ENCODE measurements at regions not wholly inside any gene's neighbourhood (a gene's known extent, or its start where the extent isn't known, plus 50 kb on each side); places are given as distances from the start of the nearest gene placed in this dataset.

- Histone ChIP-seq H3K4me3 (ENCODE audit: low read depth in 1 of 3, low read length in 3 of 3) (no peak overlapping the region), H3K4me1 (ENCODE audit: control insufficient read depth in 3 of 3, insufficient read depth in 2 of 3, low read depth in 1 of 3, low read length in 2 of 3) (no peaks in the 10 kb centered on the region), H3K9me3 (ENCODE audit: control insufficient read depth in 2 of 2, insufficient read depth in 1 of 2, low read depth in 1 of 2, low read length in 1 of 2) (peaks cover 0 to 13% of the 10 kb centered on the region in 2 donors), H3K36me3 (ENCODE audit: control insufficient read depth in 3 of 3, insufficient read depth in 2 of 3, low read depth in 1 of 3, low read length in 3 of 3) (no peaks in the 10 kb centered on the region), H3K27ac (ENCODE audit: low read depth in 1 of 3, low read length in 2 of 3) (no peak overlapping the region), H3K27me3 (ENCODE audit: control insufficient read depth in 3 of 3, insufficient read depth in 3 of 3, low read length in 3 of 3) (no peaks in the 10 kb centered on the region)
- 81 to 96% (median 94%) methylated on average over 3 of the region's 3 CpGs for WGBS, 3 donors
- DNase-seq: no peak
- no peak for FAIRE-seq
Observed at GRCh38 chr17:70984873-70985272, 815.5 kb downstream of the KCNJ2 start.

DNA sequence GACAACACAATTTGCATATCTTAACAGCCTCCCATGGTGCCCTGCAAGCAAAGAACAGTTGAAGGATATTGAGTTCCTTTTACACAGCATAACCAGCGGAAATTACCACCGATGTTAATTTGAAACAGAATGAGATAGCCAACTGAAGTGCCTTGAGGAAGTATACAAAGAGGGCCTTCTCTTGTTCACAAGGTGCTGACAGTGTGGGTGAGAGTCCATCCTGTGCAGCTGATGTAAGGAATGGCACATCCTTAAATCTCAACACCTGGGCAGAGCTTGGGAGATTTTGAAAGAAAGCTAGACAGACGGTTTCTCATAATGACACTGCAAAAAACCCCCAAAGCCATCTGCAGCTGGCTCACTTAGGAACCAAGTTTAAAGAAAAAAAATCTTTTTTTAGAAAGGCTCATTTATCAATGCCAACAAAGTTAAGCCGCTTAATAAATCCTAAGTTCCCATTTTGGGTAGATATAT, 818.6 kb downstream of the KCNJ2 start:
- H3K4me3 ChIP-seq (ENCODE audit: low read depth in 1 of 3, low read length in 3 of 3): no peak overlapping the region
- peaks cover 0 to 13% of the 10 kb centered on the region in 2 donors for H3K9me3 ChIP-seq (ENCODE audit: control insufficient read depth in 2 of 2, insufficient read depth in 1 of 2, low read depth in 1 of 2, low read length in 1 of 2)
- FAIRE-seq (no peak), DNase-seq (no peak)
- H3K4me1 ChIP-seq (ENCODE audit: control insufficient read depth in 3 of 3, insufficient read depth in 2 of 3, low read depth in 1 of 3, low read length in 2 of 3): no peaks in the 10 kb centered on the region
- H3K27me3 ChIP-seq (ENCODE audit: control insufficient read depth in 3 of 3, insufficient read depth in 3 of 3, low read length in 3 of 3): no peaks in the 10 kb centered on the region
- 45 to 57% (median 47%) methylated on average over 4 of the region's 4 CpGs for WGBS, 3 donors
- H3K36me3 ChIP-seq (ENCODE audit: control insufficient read depth in 3 of 3, insufficient read depth in 2 of 3, low read depth in 1 of 3, low read length in 3 of 3): no peaks in the 10 kb centered on the region
- H3K27ac ChIP-seq (ENCODE audit: low read depth in 1 of 3, low read length in 2 of 3): no peak overlapping the region

- H3K9me3 ChIP-seq (ENCODE audit: control insufficient read depth in 2 of 2, insufficient read depth in 1 of 2, low read depth in 1 of 2, low read length in 1 of 2): peaks cover 0 to 13% of the 10 kb centered on the region in 2 donors
- FAIRE-seq (no peak), DNase-seq (no peak)
- H3K36me3 ChIP-seq (ENCODE audit: control insufficient read depth in 3 of 3, insufficient read depth in 2 of 3, low read depth in 1 of 3, low read length in 3 of 3): no peaks in the 10 kb centered on the region
- no peaks in the 10 kb centered on the region for H3K27me3 ChIP-seq (ENCODE audit: control insufficient read depth in 3 of 3, insufficient read depth in 3 of 3, low read length in 3 of 3)
- no peak overlapping the region for H3K27ac ChIP-seq (ENCODE audit: low read depth in 1 of 3, low read length in 2 of 3)
- H3K4me3 ChIP-seq (ENCODE audit: low read depth in 1 of 3, low read length in 3 of 3): no peak overlapping the region
- no peaks in the 10 kb centered on the region for H3K4me1 ChIP-seq (ENCODE audit: control insufficient read depth in 3 of 3, insufficient read depth in 2 of 3, low read depth in 1 of 3, low read length in 2 of 3)
- WGBS, 3 donors: 76 to 88% (median 77%) methylated on average over 1 of the region's 1 CpG
Observed at GRCh38 chr17:70988622-70989021, 819.3 kb downstream of the KCNJ2 start.

- DNase-seq (no peak), FAIRE-seq (no peak)
- Histone ChIP-seq H3K4me1 (ENCODE audit: control insufficient read depth in 3 of 3, insufficient read depth in 2 of 3, low read depth in 1 of 3, low read length in 2 of 3) (no peaks in the 10 kb centered on the region), H3K36me3 (ENCODE audit: control insufficient read depth in 3 of 3, insufficient read depth in 2 of 3, low read depth in 1 of 3, low read length in 3 of 3) (no peaks in the 10 kb centered on the region), H3K9me3 (ENCODE audit: control insufficient read depth in 2 of 2, insufficient read depth in 1 of 2, low read depth in 1 of 2, low read length in 1 of 2) (peaks cover 0 to 8% of the 10 kb centered on the region in 2 donors), H3K27ac (ENCODE audit: low read depth in 1 of 3, low read length in 2 of 3) (no peak overlapping the region), H3K4me3 (ENCODE audit: low read depth in 1 of 3, low read length in 3 of 3) (no peak overlapping the region), H3K27me3 (ENCODE audit: control insufficient read depth in 3 of 3, insufficient read depth in 3 of 3, low read length in 3 of 3) (no peaks in the 10 kb centered on the region)
- WGBS, 3 donors: 85 to 88% (median 86%) methylated on average over 5 of the region's 5 CpGs
Observed at GRCh38 chr17:70989280-70989679, 819.9 kb downstream of the KCNJ2 start.

DNA sequence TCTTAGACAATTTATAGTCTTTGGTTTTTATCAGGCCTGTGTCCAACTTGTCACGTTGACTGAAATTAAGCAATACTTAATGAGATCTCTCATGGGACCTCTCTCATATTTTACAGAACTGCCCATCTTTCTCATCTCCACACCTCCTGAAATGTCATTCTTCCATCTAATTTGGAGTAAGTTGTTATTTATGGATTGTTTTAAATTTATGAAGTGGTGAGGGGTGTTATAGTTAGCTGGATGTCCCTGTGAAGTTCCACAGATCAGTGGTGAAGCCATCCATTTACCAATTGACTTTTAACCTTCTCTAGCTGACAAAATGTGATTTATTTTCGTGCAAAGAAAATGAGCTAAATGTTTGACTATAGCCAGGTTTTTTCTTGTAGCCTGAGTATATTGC, 824.9 kb downstream of the KCNJ2 start:
- FAIRE-seq: no peak
- H3K4me1 ChIP-seq (ENCODE audit: control insufficient read depth in 3 of 3, insufficient read depth in 2 of 3, low read depth in 1 of 3, low read length in 2 of 3): no peaks in the 10 kb centered on the region
- DNase-seq: no peak
- no peaks in the 10 kb centered on the region for H3K36me3 ChIP-seq (ENCODE audit: control insufficient read depth in 3 of 3, insufficient read depth in 2 of 3, low read depth in 1 of 3, low read length in 3 of 3)
- no peak overlapping the region for H3K27ac ChIP-seq (ENCODE audit: low read depth in 1 of 3, low read length in 2 of 3)
- peaks cover 0 to 3% of the 10 kb centered on the region in 2 donors for H3K9me3 ChIP-seq (ENCODE audit: control insufficient read depth in 2 of 2, insufficient read depth in 1 of 2, low read depth in 1 of 2, low read length in 1 of 2)
- no peak overlapping the region for H3K4me3 ChIP-seq (ENCODE audit: low read depth in 1 of 3, low read length in 3 of 3)
- no peaks in the 10 kb centered on the region for H3K27me3 ChIP-seq (ENCODE audit: control insufficient read depth in 3 of 3, insufficient read depth in 3 of 3, low read length in 3 of 3)
- WGBS, 3 donors: 68 to 81% (median 78%) methylated on average over 2 of the region's 2 CpGs

DNA sequence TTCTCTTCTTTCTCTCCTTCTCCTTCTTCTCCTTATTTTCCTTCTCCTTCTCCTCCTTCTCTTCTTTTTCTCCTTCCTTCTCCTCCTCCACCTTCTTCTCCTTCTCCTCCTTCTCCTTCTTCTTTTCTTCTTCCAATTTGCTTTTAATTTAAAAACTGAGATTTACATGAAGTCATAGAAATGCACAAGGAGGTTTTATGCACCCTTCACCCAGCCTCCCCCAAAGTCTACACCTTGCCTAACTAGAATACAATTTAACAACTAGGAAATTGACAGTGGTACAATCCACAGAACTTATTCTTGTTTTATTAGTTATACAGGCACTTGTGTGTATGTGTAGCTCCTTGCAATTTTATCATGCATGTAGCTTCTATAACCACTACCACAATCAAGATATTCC, 826.7 kb downstream of the KCNJ2 start:
- no peak overlapping the region for H3K4me3 ChIP-seq (ENCODE audit: low read depth in 1 of 3, low read length in 3 of 3)
- DNase-seq (no peak), FAIRE-seq (no peak)
- H3K27me3 ChIP-seq (ENCODE audit: control insufficient read depth in 3 of 3, insufficient read depth in 3 of 3, low read length in 3 of 3): no peaks in the 10 kb centered on the region
- H3K36me3 ChIP-seq (ENCODE audit: control insufficient read depth in 3 of 3, insufficient read depth in 2 of 3, low read depth in 1 of 3, low read length in 3 of 3): no peaks in the 10 kb centered on the region
- no peaks in the 10 kb centered on the region for H3K4me1 ChIP-seq (ENCODE audit: control insufficient read depth in 3 of 3, insufficient read depth in 2 of 3, low read depth in 1 of 3, low read length in 2 of 3)
- H3K9me3 ChIP-seq (ENCODE audit: control insufficient read depth in 2 of 2, insufficient read depth in 1 of 2, low read depth in 1 of 2, low read length in 1 of 2): peaks cover 0 to 3% of the 10 kb centered on the region in 2 donors
- H3K27ac ChIP-seq (ENCODE audit: low read depth in 1 of 3, low read length in 2 of 3): no peak overlapping the region

GRCh38 chr17:71003736-71004135, 834.4 kb downstream of the KCNJ2 start:
- Histone ChIP-seq H3K4me1 (ENCODE audit: control insufficient read depth in 3 of 3, insufficient read depth in 2 of 3, low read depth in 1 of 3, low read length in 2 of 3) (no peaks in the 10 kb centered on the region), H3K4me3 (ENCODE audit: low read depth in 1 of 3, low read length in 3 of 3) (no peak overlapping the region), H3K27ac (ENCODE audit: low read depth in 1 of 3, low read length in 2 of 3) (no peak overlapping the region), H3K36me3 (ENCODE audit: control insufficient read depth in 3 of 3, insufficient read depth in 2 of 3, low read depth in 1 of 3, low read length in 3 of 3) (no peaks in the 10 kb centered on the region), H3K9me3 (ENCODE audit: control insufficient read depth in 2 of 2, insufficient read depth in 1 of 2, low read depth in 1 of 2, low read length in 1 of 2) (no peaks in the 10 kb centered on the region), H3K27me3 (ENCODE audit: control insufficient read depth in 3 of 3, insufficient read depth in 3 of 3, low read length in 3 of 3) (peaks cover 0 to 4% (median 0%) of the 10 kb centered on the region in 3 donors)
- FAIRE-seq (no peak), DNase-seq (no peak)
- WGBS, 3 donors: 74 to 80% (median 79%) methylated on average over 12 of the region's 12 CpGs

GRCh38 chr17:71004413-71004812, 835.1 kb downstream of the KCNJ2 start:
- H3K4me3 ChIP-seq (ENCODE audit: low read depth in 1 of 3, low read length in 3 of 3): no peak overlapping the region
- no peak for FAIRE-seq
- H3K9me3 ChIP-seq (ENCODE audit: control insufficient read depth in 2 of 2, insufficient read depth in 1 of 2, low read depth in 1 of 2, low read length in 1 of 2): no peaks in the 10 kb centered on the region
- H3K4me1 ChIP-seq (ENCODE audit: control insufficient read depth in 3 of 3, insufficient read depth in 2 of 3, low read depth in 1 of 3, low read length in 2 of 3): no peaks in the 10 kb centered on the region
- no peak overlapping the region for H3K27ac ChIP-seq (ENCODE audit: low read depth in 1 of 3, low read length in 2 of 3)
- no peak for DNase-seq
- no peaks in the 10 kb centered on the region for H3K36me3 ChIP-seq (ENCODE audit: control insufficient read depth in 3 of 3, insufficient read depth in 2 of 3, low read depth in 1 of 3, low read length in 3 of 3)
- peaks cover 0 to 4% (median 0%) of the 10 kb centered on the region in 3 donors for H3K27me3 ChIP-seq (ENCODE audit: control insufficient read depth in 3 of 3, insufficient read depth in 3 of 3, low read length in 3 of 3)
- WGBS, 3 donors: 84 to 87% (median 85%) methylated on average over 6 of the region's 6 CpGs

GRCh38 chr17:71011391-71011790, 842.1 kb downstream of the KCNJ2 start:
- no peaks in the 10 kb centered on the region for H3K9me3 ChIP-seq (ENCODE audit: control insufficient read depth in 2 of 2, insufficient read depth in 1 of 2, low read depth in 1 of 2, low read length in 1 of 2)
- H3K27me3 ChIP-seq (ENCODE audit: control insufficient read depth in 3 of 3, insufficient read depth in 3 of 3, low read length in 3 of 3): no peaks in the 10 kb centered on the region
- no peaks in the 10 kb centered on the region for H3K4me1 ChIP-seq (ENCODE audit: control insufficient read depth in 3 of 3, insufficient read depth in 2 of 3, low read depth in 1 of 3, low read length in 2 of 3)
- WGBS, 3 donors: 54 to 59% (median 57%) methylated on average over 4 of the region's 4 CpGs
- H3K27ac ChIP-seq (ENCODE audit: low read depth in 1 of 3, low read length in 2 of 3): no peak overlapping the region
- no peak for DNase-seq
- no peak overlapping the region for H3K4me3 ChIP-seq (ENCODE audit: low read depth in 1 of 3, low read length in 3 of 3)
- no peak for FAIRE-seq
- no peaks in the 10 kb centered on the region for H3K36me3 ChIP-seq (ENCODE audit: control insufficient read depth in 3 of 3, insufficient read depth in 2 of 3, low read depth in 1 of 3, low read length in 3 of 3)
